Activated T-cell treated with anti-CD3 and anti-CD28 coated beads, Interleukin-2, amount 50 U/mL, for 1 hour (primary cell): ENCODE measurements at regions not wholly inside any gene's neighbourhood (a gene's known extent, or its start where the extent isn't known, plus 50 kb on each side); places are given as distances from the start of the nearest gene placed in this dataset.

ENCODE experiments used
- DNase-seq: peaks from one replicate; pipeline ENCODE4 v3.0.0-alpha.2; 2020

- no peak for DNase-seq
Observed at GRCh38 chr13:70874636-70875035, 766.4 kb upstream of the KLHL1 start.

- DNase-seq, result no peak
Observed at GRCh38 chr13:70864731-70865130, 756.5 kb upstream of the KLHL1 start.

GRCh38 chr13:70856711-70857110, 748.5 kb upstream of the KLHL1 start:
- no peak for DNase-seq

- no peak for DNase-seq
Observed at GRCh38 chr13:70856025-70856424, 747.8 kb upstream of the KLHL1 start.

- no peak for DNase-seq
Observed at GRCh38 chr13:70849222-70849621, 741.0 kb upstream of the KLHL1 start.

GRCh38 chr13:70844391-70845108, 736.3 kb upstream of the KLHL1 start:
- DNase-seq, result no peak

GRCh38 chr13:70842062-70842644, 733.9 kb upstream of the KLHL1 start:
- DNase-seq, result no peak

- DNase-seq, result no peak
Observed at GRCh38 chr13:70841240-70842061, 733.2 kb upstream of the KLHL1 start.

- no peak for DNase-seq
Observed at GRCh38 chr13:70835371-70835770, 727.1 kb upstream of the KLHL1 start.

GRCh38 chr13:70829748-70830147, 721.5 kb upstream of the KLHL1 start:
- DNase-seq, result no peak

- no peak for DNase-seq
Observed at GRCh38 chr13:70817576-70817975, 709.3 kb upstream of the KLHL1 start.

- no peak for DNase-seq
Observed at GRCh38 chr13:70816853-70817252, 708.6 kb upstream of the KLHL1 start.

GRCh38 chr13:70814684-70815083, 706.4 kb upstream of the KLHL1 start:
- DNase-seq, result no peak

GRCh38 chr13:70812481-70812880, 704.2 kb upstream of the KLHL1 start:
- DNase-seq, result no peak

- DNase-seq, result no peak
Observed at GRCh38 chr13:70809588-70809987, 701.3 kb upstream of the KLHL1 start.

- DNase-seq, result no peak
Observed at GRCh38 chr13:70798385-70798784, 690.1 kb upstream of the KLHL1 start.

GRCh38 chr13:70795484-70795883, 687.2 kb upstream of the KLHL1 start:
- no peak for DNase-seq

- no peak for DNase-seq
Observed at GRCh38 chr13:70792121-70792520, 683.9 kb upstream of the KLHL1 start.

- DNase-seq, result no peak
Observed at GRCh38 chr13:70789751-70790150, 681.5 kb upstream of the KLHL1 start.

GRCh38 chr13:70788074-70788473, 679.8 kb upstream of the KLHL1 start:
- DNase-seq, result no peak

- DNase-seq, result no peak
Observed at GRCh38 chr13:70784207-70784989, 676.1 kb upstream of the KLHL1 start.

- no peak for DNase-seq
Observed at GRCh38 chr13:70769817-70770216, 661.6 kb upstream of the KLHL1 start.

- no peak for DNase-seq
Observed at GRCh38 chr13:70758932-70759331, 650.7 kb upstream of the KLHL1 start.
